MM.1S (cell line): ENCODE measurements at regions not wholly inside any gene's neighbourhood (a gene's known extent, or its start where the extent isn't known, plus 50 kb on each side); places are given as distances from the start of the nearest gene placed in this dataset.

ENCODE experiments used
- DNase-seq: peaks from one replicate; pipeline ENCODE4 v3.0.0-alpha.2; 2015
- H2AFZ ChIP-seq: fragments of 300-600 bp; sonication (generic); 2 replicates; pipeline ENCODE4 v1.6.0; 2016; ENCODE audit warnings: antibody characterized with exemption, low read length
- H3F3A ChIP-seq: fragments of 300-600 bp; sonication (generic); 2 replicates; pipeline ENCODE4 v1.6.1; 2016; ENCODE audit warnings: mild to moderate bottlenecking, antibody characterized with exemption, low read length, moderate library complexity, mixed read lengths; ENCODE audit not compliant: insufficient read depth
- H3K27ac ChIP-seq: fragments of 300-600 bp; sonication (generic); 2 replicates; pipeline ENCODE4 v1.5.1; 2016; ENCODE audit warnings: mild to moderate bottlenecking, low read length
- H3K27me3 ChIP-seq: fragments of 300-600 bp; sonication (generic); replicated peaks from 2 replicates; pipeline ENCODE4 v1.6.0; 2016; ENCODE audit warnings: low read length; ENCODE audit not compliant: insufficient read depth
- H3K36me3 ChIP-seq: fragments of 300-600 bp; sonication (generic); replicated peaks from 2 replicates; pipeline ENCODE4 v1.6.1; 2016; ENCODE audit warnings: mild to moderate bottlenecking, low read length, mixed read lengths; ENCODE audit not compliant: insufficient read depth
- H3K4me1 ChIP-seq: fragments of 300-600 bp; sonication (generic); 2 replicates; pipeline ENCODE4 v1.6.1; 2016; ENCODE audit warnings: low read length, mixed read lengths
- H3K4me2 ChIP-seq: fragments of 300-600 bp; sonication (generic); 2 replicates; pipeline ENCODE4 v1.6.0; 2016; ENCODE audit warnings: low read depth, low read length
- H3K4me3 ChIP-seq: fragments of 300-600 bp; sonication (generic); 2 replicates; pipeline ENCODE4 v1.5.1; 2016; ENCODE audit warnings: low read length, mixed read lengths
- H3K79me2 ChIP-seq: fragments of 300-600 bp; sonication (generic); 2 replicates; pipeline ENCODE4 v1.6.1; 2016; ENCODE audit warnings: mixed run types, low read length, mixed read lengths
- H3K9ac ChIP-seq: fragments of 300-600 bp; sonication (generic); 2 replicates; pipeline ENCODE4 v1.6.1; 2016; ENCODE audit warnings: low read length, mixed read lengths
- H3K9me2 ChIP-seq: fragments of 300-600 bp; sonication (generic); replicated peaks from 2 replicates; pipeline ENCODE4 v1.6.1; 2016; ENCODE audit warnings: mild to moderate bottlenecking, low read length, mixed read lengths; ENCODE audit not compliant: insufficient read depth
- H3K9me3 ChIP-seq: fragments of 300-600 bp; sonication (generic); replicated peaks from 2 replicates; pipeline ENCODE4 v1.6.1; 2016; ENCODE audit warnings: mild to moderate bottlenecking, low read length, mixed read lengths; ENCODE audit not compliant: insufficient read depth
- H4K20me1 ChIP-seq: fragments of 300-600 bp; sonication (generic); 2 replicates; pipeline ENCODE4 v1.6.1; 2016; ENCODE audit warnings: mild to moderate bottlenecking, low read length, moderate library complexity, mixed read lengths; ENCODE audit not compliant: insufficient read depth
- EZH2 ChIP-seq: fragments of 300-600 bp; sonication (generic); optimal IDR thresholded peaks from 2 replicates; pipeline ENCODE3; 2017; ENCODE audit warnings: low read depth, mild to moderate bottlenecking, antibody characterized with exemption, low read length, mixed read lengths
- EZH2phosphoT487 ChIP-seq: fragments of 300-600 bp; sonication (generic); IDR thresholded peaks from 2 replicates; pipeline ENCODE4 v1.6.1; 2018; ENCODE audit warnings: antibody characterized with exemption, low read length
- TF ChIP-seq, protein P1 (sequence below): fragments of 300-600 bp; sonication (generic); IDR thresholded peaks from 2 replicates; pipeline ENCODE4 v1.5.1; 2016; ENCODE audit warnings: antibody characterized with exemption, low read length, mixed read lengths

DNA sequence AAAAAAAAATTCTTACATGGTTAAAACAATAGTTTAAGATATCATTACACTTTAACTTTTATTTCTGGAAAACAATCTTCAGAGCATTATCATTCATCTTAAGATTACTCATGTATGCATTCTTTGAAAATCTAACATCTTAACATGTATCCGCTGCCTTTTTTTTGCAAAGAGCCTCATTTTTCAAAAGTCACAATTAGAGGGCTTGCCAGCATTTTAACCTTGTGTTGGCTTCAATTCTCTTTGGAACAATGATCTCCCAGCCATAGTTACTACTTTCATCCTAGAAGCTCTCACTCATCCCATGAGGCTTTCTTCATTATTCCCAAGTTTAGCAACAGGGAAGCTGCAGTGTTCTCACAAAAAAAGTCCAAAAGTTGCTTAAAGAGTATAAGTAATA, 330.8 kb downstream of the BCKDHB start:
- Histone ChIP-seq H3K4me3 (no peak overlapping the region), H2AFZ (no peak overlapping the region), H3K36me3 (no peaks in the 10 kb centered on the region), H3K79me2 (no peaks in the 10 kb centered on the region), H3K9me2 (no peaks in the 10 kb centered on the region), H4K20me1 (no peaks in the 10 kb centered on the region), H3K4me2 (no peak overlapping the region), H3K9ac (no peak overlapping the region), H3K27me3 (no peaks in the 10 kb centered on the region), H3K4me1 (peaks cover 7% of the 10 kb centered on the region; the same call in 1 of the 2 replicates), H3F3A (peaks cover 4% of the 10 kb centered on the region; the same call in 1 of the 2 replicates), H3K27ac (no peak overlapping the region), H3K9me3 (no peaks in the 10 kb centered on the region)
- TF ChIP-seq EZH2phosphoT487 (no peak), EZH2 (no peak)
- TF ChIP-seq, protein P1, sequence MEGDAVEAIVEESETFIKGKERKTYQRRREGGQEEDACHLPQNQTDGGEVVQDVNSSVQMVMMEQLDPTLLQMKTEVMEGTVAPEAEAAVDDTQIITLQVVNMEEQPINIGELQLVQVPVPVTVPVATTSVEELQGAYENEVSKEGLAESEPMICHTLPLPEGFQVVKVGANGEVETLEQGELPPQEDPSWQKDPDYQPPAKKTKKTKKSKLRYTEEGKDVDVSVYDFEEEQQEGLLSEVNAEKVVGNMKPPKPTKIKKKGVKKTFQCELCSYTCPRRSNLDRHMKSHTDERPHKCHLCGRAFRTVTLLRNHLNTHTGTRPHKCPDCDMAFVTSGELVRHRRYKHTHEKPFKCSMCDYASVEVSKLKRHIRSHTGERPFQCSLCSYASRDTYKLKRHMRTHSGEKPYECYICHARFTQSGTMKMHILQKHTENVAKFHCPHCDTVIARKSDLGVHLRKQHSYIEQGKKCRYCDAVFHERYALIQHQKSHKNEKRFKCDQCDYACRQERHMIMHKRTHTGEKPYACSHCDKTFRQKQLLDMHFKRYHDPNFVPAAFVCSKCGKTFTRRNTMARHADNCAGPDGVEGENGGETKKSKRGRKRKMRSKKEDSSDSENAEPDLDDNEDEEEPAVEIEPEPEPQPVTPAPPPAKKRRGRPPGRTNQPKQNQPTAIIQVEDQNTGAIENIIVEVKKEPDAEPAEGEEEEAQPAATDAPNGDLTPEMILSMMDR: no peak
- DNase-seq: no peak

DNA sequence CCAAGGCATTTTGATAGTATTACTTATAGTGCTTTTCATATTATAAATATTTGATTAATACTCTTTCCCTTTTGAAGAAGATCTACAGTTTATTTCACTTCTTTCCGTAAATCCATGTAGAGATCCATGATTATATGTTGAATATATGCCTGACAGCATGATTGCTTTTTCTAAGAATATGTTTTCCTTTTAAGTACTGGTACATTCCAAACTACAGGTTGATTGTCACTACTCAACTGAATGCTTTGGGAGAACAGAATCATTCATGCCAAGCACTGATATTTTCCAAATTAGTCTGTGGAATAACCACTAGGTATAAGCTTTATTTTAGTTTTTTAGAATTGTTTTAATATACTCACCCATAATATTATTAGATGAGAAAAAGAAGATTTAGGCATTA, 330.2 kb downstream of the BCKDHB start:
- H3F3A ChIP-seq: peaks cover 4% of the 10 kb centered on the region; the same call in 1 of the 2 replicates
- no peaks in the 10 kb centered on the region for H3K27me3 ChIP-seq
- H3K9me2 ChIP-seq: no peaks in the 10 kb centered on the region
- H3K4me1 ChIP-seq: peaks cover 7% of the 10 kb centered on the region; the same call in 1 of the 2 replicates
- no peaks in the 10 kb centered on the region for H3K79me2 ChIP-seq
- no peak overlapping the region for H3K9ac ChIP-seq
- H3K36me3 ChIP-seq: no peaks in the 10 kb centered on the region
- H2AFZ ChIP-seq: no peak overlapping the region
- DNase-seq: no peak
- H3K4me2 ChIP-seq: no peak overlapping the region
- TF ChIP-seq, protein P1: no peak
- TF ChIP-seq EZH2phosphoT487 (no peak), EZH2 (no peak)
- H3K4me3 ChIP-seq: no peak overlapping the region
- H4K20me1 ChIP-seq: no peaks in the 10 kb centered on the region
- H3K27ac ChIP-seq: no peak overlapping the region
- no peaks in the 10 kb centered on the region for H3K9me3 ChIP-seq

GRCh38 chr6:80435457-80435856, 329.0 kb downstream of the BCKDHB start:
- TF ChIP-seq EZH2 (no peak), EZH2phosphoT487 (no peak)
- TF ChIP-seq, protein P1: no peak
- H3K9ac ChIP-seq: no peak overlapping the region
- no peaks in the 10 kb centered on the region for H3F3A ChIP-seq
- H3K9me3 ChIP-seq: no peaks in the 10 kb centered on the region
- no peak overlapping the region for H2AFZ ChIP-seq
- H3K79me2 ChIP-seq: no peaks in the 10 kb centered on the region
- no peaks in the 10 kb centered on the region for H3K36me3 ChIP-seq
- H3K9me2 ChIP-seq: no peaks in the 10 kb centered on the region
- no peak for DNase-seq
- H4K20me1 ChIP-seq: no peaks in the 10 kb centered on the region
- no peak overlapping the region for H3K27ac ChIP-seq
- no peaks in the 10 kb centered on the region for H3K27me3 ChIP-seq
- peaks cover 7% of the 10 kb centered on the region; the same call in 1 of the 2 replicates for H3K4me1 ChIP-seq
- no peak overlapping the region for H3K4me3 ChIP-seq
- H3K4me2 ChIP-seq: no peak overlapping the region
